ENCODE measurements at regions not wholly inside any gene's neighbourhood (a gene's known extent, or its start where the extent isn't known, plus 50 kb on each side); places are given as distances from the start of the nearest gene placed in this dataset.

- H3K9me3 ChIP-seq, result no peaks in the 10 kb centered on the region
- TF ChIP-seq POLR2AphosphoS5 (IDR thresholded peaks at IDR 0.05) (no peak), POLR2A (IDR thresholded peaks at IDR 0.05) (no peak), EP300 (IDR thresholded peaks at IDR 0.05) (no peak)
- TF ChIP-seq, protein P1, sequence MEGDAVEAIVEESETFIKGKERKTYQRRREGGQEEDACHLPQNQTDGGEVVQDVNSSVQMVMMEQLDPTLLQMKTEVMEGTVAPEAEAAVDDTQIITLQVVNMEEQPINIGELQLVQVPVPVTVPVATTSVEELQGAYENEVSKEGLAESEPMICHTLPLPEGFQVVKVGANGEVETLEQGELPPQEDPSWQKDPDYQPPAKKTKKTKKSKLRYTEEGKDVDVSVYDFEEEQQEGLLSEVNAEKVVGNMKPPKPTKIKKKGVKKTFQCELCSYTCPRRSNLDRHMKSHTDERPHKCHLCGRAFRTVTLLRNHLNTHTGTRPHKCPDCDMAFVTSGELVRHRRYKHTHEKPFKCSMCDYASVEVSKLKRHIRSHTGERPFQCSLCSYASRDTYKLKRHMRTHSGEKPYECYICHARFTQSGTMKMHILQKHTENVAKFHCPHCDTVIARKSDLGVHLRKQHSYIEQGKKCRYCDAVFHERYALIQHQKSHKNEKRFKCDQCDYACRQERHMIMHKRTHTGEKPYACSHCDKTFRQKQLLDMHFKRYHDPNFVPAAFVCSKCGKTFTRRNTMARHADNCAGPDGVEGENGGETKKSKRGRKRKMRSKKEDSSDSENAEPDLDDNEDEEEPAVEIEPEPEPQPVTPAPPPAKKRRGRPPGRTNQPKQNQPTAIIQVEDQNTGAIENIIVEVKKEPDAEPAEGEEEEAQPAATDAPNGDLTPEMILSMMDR (IDR thresholded peaks at IDR 0.05), result no peak
- intact Hi-C loops (cut with DNase I), result no loop called here
- H3K4me3 ChIP-seq, result no peak overlapping the region
- no peaks in the 10 kb centered on the region for H3K4me1 ChIP-seq
- no peak overlapping the region for H3K27ac ChIP-seq
- 25 to 62% methylated on average over 10 of the region's 10 CpGs for WGBS, 2 donors
- H3K27me3 ChIP-seq, result peaks cover 0 to 13% (median 0%) of the 10 kb centered on the region in 3 donors
- no peak for DNase-seq
- no peaks in the 10 kb centered on the region for H3K36me3 ChIP-seq
Observed at GRCh38 chr5:2802693-2803365, 51.4 kb upstream of the IRX2 start.

- no peak for TF ChIP-seq POLR2AphosphoS5 (IDR thresholded peaks at IDR 0.05)
- TF ChIP-seq POLR2A (IDR thresholded peaks at IDR 0.05), result no peak
- Histone ChIP-seq H3K9me3 (no peaks in the 10 kb centered on the region), H3K4me1 (no peaks in the 10 kb centered on the region), H3K27me3 (peaks cover 0 to 13% (median 0%) of the 10 kb centered on the region in 3 donors), H3K4me3 (no peak overlapping the region), H3K27ac (no peak overlapping the region), H3K36me3 (no peaks in the 10 kb centered on the region)
- intact Hi-C loops (cut with DNase I), result no loop called here
- 35 to 41% methylated on average over 18 of the region's 18 CpGs for WGBS, 2 donors
- DNase-seq, result no peak
Observed at GRCh38 chr5:2801577-2802525, 50.4 kb upstream of the IRX2 start.

All from sigmoid colon (tissue), 6 donors.